ENCODE measurements at regions not wholly inside any gene's neighbourhood (a gene's known extent, or its start where the extent isn't known, plus 50 kb on each side); places are given as distances from the start of the nearest gene placed in this dataset.
"Not testable (repeated sequence)": the region's sequence is repeated elsewhere in the genome, so short reads cannot be mapped to it uniquely, and the experiment has no call there.

DNA sequence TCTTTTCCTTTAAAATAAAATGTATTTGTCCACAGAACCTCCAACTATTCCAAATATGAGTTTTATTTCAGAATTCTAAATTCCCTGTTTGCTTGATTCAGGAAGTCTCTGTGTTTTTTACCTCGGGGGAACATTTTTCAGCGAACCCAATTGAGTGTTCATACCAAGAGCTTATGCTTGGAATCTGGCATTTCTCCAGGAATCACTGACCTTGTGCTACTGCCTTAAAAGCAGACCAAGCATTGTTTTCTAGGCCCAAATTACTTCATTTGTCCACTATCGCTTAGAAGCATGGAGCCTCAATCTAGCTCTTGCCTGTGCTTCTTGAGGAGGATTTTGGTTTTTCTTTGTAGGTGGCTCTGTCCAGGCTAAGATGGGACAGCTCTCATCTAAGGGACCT lies 59.4 kb downstream of the EBLN1 start:
- DNase-seq, result no peak

DNA sequence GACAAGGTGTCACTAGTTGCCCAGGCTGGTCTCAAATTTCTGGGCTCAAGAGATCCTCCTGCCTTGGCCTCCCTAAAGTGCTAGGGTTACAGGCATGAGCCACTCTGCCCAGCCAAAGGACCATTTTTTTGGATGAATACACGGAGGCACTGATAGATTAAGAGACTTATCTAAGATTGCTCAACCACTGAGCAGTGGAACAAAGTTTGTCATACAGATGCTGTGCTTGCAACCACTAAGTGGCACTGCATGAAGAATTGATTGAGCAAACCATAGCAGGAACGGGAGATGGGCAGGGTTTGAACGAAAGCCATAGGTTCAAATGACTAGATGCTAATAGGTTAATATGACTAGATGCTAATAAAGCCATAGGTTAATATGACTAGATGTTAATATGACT lies 61.1 kb downstream of the EBLN1 start:
- DNase-seq, result no peak

DNA sequence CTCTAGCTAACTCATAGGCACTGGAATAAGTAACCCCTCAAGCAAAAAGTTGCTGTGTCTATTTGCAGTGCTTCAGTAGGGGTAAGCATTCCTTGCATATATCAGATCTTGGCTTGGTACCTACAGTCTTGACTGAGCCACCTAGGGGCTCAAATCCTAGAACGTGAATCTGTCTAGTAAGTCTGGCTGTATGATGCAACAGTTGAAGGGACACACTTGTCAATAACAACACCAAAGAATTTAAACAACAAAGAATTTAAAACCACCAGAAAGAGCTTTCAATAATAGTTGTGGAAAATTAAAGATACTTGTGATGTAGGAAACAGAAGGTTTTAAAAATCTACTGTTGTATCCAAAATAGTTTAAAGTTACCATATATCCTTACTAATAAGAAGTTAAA lies 65.4 kb downstream of the EBLN1 start:
- DNase-seq, result no peak

DNA sequence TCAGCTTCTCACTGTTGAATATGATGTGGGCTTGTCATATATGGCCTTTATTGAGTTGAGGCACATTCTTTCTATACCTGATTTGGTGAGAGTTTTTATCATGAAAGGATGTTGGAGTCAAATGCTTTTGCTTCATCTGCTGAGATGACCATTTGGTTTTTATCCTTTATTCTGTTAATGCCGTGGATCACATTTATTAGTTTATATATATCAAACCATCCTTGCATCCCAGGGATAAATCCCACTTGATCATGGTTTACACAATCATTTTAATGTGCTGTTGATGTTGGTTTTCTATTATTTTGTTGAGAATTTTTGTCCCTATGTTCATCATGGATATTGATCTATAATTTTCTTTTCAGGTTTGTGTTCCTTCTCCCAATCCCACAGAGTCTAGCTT lies 67.0 kb downstream of the EBLN1 start:
- DNase-seq, result no peak

DNA sequence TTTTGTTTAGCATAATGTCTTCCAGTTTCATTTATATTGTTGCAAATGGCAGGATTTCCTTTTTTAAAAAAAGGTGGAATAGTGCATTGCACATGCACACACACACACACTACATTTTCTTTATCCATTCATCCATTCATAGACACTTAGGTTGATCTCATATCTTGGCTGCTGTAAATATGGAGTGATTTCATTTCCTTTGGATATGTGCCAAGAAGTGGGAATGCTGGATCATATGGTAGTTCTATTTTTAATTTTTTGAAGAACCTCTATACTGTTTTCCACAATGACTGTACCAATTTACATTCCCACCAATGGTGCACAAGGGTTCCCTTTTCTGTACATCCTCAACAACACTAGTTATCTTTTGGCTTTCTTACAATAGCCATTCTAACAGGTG lies 68.9 kb downstream of the EBLN1 start:
- DNase-seq, result no peak

DNA sequence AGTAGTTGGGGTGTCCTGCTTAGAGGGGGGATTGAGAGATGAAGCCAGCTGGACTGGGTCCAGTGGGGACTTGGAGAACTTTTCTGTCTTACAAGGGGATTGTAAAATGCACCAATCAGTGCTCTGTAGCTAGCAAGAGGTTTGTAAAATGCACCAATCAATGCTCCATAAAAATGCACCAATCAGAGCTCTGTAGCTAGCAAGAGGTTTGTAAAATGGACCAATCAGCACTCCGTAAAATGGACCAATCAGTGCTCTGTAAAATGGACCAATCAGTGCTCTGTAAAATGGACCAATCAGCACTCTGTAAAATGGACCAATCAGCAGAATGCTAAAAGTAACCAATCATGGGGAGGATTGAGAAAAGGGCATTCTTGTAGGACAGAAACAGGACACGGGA lies 71.9 kb downstream of the EBLN1 start:
- DNase-seq, result not testable (repeated sequence)

DNA sequence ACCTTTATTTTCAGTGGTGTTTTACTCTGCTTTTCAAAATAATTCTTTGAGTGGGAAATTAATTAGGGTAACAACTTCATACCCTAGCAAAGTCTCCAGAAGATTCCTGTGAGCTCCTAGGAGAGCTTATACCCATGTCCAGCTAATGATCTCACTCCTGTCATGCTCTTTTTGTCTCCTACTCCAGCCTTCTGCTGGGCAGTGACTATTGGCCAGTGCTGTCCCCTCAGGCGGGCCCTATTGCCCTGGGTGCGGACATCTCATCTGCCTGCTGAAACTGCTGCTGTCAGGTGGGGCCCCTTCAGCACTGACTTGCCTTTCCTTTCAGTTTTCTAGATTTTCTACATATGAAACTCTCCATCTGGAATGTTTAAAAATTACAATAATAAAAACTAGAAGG lies 80.3 kb downstream of the EBLN1 start:
- no peak for DNase-seq

DNA sequence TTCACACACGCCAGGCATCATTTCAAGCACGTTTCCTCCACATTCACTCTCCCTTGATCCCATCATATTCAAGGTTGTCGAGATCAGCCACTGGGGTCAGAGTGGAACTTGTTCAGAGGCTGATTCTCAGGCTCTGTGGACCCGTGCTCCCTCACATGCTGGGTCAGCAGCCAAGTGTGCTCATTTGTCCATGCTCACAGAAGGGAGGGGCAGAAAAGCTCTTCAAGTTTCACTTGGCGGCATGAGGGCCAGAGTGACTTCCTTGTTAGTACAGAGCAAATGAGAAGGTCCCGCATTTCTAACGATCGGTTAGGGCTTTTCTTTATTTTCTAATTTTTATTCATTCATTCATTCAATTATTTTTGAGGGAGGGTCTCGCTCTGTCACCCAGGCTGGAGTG lies 82.2 kb downstream of the EBLN1 start:
- no peak for DNase-seq

DNA sequence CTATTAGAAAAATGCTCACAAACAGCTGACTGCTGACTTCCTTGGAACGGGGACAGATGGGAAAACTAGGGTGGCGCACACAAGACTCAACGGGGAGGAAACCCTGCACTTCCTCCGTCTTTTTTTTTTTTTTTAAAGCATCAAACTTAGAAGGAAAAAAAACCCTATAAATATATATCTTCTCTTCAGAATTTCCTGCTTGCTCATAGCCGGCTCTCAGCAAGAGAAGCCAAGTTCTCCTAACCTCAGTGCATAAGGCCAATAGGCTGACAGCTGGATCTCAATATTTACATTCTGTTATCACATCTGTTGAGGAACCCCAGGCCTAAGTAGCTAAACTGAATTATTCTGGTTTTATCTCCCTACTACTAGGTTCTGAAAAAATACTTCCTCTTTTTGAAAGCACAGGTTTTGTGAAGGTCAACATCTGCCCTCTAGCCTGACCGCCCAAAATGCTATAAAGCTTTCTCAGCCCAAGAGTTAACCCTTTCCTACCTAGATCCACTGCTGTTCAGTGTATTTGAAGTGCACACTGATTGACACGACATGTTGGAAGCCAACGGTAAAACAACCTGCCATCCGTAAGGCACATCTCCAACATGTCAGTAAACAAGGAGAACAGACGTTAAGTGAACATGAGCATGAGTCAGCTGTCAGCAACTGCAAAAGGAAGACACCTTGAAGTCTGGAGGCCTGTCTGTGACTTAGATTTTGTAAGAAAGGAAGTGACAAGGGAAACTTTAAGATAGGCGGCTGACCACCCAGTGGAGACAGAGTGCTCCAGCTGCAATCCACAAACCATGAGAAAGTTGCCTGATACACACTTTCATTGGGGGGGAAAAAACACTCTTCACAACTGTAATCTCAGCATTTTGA lies 83.8 kb downstream of the EBLN1 start:
- peak; percentile 72 to 80 for DNase-seq

DNA sequence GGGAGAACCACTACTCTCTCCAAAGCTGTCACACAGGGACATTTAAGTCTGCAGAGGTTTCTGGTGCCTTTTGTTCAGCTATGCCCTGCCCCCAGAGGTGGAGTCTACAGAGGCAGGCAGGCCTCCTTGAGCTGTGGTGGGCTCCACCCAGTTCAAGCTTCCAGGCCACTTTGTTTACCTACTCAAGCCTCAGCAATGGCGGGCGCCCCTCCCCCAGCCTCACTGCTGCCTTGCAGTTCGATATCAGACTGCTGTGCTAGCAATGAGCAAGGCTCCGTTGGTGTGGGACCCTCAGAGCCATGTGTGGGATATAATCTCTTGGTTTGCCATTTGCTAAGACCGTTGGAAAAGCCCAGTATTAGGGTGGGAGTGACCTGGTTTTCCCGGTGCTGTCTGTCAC lies 87.0 kb downstream of the EBLN1 start:
- not testable (repeated sequence) for DNase-seq

DNA sequence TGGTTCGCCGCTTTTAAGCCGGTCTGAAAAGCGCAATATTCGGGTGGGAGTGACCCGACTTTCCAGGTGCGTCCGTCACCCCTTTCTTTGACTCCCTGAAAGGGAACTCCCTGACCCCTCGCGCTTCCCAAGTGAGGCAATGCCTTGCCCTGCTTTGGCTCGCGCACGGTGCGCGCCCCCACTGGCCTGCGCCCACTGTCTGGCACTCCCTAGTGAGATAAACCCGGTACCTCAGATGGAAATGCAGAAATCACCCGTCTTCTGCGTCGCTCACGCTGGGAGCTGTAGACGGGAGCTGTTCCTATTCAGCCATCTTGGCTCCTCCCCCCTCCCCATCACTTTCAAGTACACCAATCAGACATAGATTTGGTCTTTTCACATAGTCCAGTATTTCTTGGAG lies 88.2 kb downstream of the EBLN1 start:
- not testable (repeated sequence) for DNase-seq

DNA sequence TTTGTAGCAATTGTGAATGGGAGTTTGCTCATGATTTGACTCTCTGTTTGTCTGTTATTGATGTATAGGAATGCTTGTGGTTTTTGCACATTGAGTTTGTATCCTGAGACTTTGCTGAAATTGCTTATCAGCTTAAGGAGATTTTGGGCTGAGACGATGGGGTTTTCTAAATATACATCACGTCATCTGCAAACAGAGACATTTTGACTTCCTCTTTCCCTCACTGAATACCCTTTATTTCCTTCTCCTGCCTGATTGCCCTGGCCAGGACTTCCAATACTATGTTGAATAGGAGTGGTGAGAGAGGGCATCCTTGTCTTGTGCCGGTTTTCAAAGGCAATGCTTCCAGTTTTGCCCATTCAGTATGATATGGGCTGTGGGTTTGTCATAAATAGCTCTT lies 96.6 kb downstream of the EBLN1 start:
- not testable (repeated sequence) for DNase-seq

DNA sequence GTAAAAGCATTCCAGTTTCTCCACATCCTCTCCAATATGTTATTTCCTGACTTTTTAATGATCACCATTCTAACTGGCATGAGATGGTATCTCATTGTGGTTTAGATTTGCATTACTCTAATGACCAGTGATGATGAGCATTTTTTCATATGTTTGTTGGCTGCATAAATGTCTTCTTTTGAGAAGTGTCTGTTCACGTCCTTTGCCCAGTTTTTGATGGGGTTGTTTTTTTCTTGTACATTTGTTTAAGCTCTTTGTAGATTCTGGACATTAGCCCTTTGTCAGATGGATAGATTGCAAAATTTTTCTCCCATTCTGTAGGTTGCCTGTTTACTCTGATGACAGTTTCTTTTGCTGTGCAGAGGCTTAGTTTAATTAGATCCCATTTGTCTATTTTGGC lies 97.7 kb downstream of the EBLN1 start:
- not testable (repeated sequence) for DNase-seq

DNA sequence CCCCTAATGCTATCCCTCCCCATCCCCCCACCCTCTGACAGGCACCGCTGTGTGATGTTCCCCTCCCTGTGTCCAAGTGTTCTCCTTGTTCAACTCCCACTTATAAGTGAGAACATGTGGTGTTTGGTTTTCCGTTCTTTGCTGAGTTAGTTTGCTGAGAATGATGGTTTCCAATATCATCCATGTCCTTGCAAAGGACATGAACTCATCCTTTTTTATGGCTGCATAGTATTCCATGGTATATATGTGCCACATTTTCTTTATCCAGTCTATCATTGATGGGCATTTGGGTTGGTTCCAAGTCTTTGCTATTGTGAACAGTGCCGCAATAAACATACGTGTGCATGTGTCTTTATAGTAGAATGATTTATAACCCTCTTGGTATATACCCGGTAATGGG lies 98.2 kb downstream of the EBLN1 start:
- not testable (repeated sequence) for DNase-seq

DNA sequence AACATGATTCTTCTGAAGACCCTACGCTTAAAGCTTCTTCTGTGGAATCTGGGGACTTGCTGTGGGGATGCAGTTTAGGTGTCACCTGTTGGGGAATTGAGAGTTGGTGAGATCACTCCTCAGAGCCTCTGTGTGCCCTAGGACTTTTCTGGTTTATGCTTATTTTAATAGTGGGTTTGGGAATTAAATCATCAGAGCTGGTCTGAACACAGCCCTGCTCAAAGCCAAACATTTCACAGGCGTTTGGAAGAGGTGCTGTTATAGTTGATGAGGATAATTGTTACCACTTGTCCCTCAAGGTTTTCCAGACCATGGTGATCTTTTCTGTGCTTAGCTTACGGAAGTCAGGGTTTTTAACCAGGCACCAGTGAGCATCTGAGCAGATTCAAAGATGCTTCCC lies 106.1 kb downstream of the EBLN1 start:
- no peak for DNase-seq

DNA sequence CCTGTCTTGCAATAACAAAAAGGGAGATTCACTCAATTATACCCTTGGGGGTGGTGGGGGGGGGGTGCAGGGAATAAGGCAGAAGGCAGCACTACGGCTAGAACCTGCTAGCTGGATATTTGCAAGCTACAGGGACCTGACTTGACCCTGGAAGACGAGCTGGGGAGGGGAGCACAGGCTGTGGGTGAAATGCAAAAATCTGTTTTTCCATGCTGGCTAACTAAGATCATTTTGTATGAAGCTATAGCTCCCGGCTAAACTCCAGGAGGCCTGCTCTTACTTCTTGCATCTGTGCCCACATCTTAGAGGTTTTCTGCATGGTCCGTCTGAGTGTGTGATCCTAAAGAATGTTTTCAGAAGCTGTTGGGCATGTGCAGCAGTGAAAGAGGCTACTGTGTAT lies 106.6 kb downstream of the EBLN1 start:
- DNase-seq, result no peak

DNA sequence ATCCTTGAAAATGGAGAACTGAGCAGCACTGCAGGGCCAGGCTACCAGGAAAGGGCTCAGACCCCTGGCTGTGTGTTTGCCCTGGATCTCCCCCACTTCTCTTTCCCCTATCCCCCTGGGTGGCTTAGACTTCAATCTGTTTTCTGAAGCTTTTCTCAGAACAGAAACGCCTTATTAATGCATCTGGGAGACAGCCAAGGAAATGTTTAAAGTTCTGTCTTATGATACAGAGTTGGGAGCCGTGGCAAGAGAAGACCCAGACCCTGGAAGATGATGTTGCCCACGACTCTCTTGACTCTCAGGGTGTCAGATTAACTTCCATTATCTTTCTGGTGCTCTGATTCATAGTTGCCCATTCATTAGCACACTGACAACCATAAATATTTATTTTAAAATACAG lies 107.1 kb downstream of the EBLN1 start:
- no peak for DNase-seq

DNA sequence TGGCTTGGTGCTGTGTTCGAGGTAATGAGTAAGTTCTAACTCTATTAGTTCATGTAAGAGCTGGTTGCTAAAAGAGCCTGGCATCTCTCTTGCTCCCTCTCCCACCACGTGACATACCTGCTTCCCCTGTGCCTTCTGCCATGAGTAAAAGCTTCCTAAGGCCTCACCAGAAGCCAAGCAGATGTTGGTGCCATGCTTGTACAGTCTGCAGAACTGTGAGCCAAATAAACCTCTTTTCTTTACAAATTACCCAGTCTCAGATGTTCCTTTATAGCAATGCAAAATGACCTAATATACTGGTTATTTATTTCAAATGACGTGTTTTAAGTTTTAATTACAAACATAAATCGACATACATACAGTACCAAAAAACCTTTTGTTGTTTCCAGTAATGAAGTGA lies 101.7 kb upstream of the DNAJC1 start:
- DNase-seq, result no peak

DNA sequence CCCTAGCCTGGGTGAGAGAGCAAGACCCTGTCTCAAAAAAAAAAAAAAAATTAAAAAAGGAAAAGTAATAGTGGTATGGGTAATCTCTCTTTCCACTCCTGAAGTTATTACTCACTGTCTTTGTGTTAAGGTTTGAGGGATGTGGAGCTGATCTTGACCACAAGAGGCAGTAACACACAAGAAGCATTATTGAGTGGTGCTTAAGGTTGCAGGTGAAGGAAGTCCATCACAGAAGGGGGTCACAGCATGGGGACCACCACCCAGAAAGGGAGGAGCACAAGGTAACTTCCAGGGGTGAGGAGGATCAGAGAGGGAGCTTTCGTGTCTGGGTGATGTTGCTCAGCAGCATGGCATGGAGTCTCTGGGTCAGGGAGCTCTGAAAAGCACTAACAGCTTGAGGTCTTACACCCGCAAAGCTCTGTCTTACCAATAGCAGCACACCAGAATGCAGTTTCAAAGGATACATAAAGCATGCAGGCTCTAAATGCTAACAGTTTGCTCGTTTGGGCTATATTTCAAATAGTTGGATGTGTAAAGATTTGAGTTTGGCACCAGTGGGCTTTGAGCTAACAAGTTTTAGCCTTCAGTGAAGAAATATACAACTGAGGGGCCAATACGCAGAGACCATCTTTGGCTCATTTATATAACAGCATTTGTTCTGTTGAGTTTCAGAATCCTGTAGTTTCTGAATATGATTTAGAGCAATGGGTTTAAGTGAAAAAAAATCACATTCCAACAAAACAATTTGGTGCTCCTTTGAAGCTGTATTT lies 100.4 kb upstream of the DNAJC1 start:
- DNase-seq, result no peak

DNA sequence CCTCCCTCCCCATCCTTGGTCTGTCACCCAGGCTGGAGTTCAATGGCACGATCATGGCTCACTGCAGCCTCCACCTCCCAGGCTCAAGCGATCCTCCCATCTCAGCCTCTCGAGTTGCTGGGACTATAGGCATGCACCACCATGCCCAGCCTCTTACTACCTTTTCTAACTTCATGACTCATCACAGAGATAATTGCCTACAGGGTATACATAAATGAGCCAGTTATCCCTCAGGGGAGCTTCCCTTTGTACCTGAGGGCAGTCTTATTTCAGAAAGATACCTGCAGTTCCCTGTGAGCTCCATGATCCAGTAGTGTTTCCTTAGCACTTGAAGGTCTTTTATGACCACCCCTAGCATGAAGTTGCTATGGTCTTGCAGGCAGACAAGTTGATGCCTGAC lies 94.2 kb upstream of the DNAJC1 start:
- no peak for DNase-seq

DNA sequence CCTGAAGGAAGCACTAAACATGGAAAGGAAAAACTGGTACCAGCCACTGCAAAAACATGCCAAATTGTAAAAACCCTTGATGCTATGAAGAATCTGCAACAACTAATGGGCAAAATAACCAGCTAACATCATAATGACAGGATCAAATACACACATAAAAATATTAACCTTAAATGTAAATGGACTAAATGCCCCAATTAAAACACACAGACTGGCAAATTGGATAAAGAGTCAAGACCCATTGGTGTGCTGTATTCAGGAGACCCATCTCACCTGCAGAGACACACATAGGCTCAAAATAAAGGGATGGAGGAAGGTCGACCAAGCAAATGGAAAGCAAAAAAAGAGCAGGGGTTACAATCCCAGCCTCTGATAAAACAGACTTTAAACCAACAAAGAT lies 87.7 kb upstream of the DNAJC1 start:
- DNase-seq, result not testable (repeated sequence)

DNA sequence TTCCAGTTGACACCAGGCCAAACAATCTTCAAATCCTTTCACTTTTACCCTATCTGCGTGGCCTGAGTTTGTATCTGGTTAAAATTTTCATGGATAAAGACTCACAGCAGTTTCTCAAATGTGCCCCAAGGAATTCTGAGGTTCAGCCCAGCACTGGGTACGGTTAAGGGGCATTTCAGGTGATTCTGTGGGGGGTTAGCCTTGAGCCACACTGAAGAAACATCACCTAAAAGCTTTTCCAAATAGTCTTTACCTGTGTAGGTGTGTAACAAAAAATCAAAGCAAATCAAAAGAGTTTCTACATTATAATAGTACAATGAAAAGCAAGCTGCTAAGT lies 83.8 kb upstream of the DNAJC1 start:
- DNase-seq, result no peak

DNA sequence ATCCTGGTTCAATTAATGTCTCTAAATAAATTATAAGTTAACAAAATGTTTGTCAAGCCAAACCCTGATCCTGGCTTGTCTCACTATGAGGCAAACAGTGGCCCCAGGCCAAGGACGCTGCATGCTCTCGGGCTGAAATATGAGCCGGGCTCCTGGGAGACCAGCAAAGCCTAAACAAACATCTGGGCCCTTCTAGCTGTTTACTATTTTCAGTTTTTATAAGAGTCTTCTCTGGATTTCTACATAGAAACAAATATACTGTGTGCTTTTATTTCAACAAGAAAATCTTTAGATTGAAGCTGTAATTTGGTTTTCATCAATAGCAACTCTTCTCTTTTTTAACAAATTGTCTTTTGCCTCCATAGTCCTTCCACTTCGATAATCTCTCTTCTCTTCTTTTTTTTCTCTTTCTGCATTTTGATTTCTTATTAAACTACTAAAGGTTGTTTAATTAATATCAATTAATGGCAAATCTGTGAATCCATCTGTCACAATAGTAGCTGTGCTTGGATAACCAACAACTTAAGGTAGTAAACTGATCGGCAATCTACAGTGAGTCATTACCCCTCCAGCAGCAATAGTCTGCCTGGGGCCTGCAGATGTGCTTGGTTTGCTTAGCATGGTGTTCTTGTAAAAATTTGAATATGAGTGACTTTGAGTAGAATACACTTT lies 83.3 kb upstream of the DNAJC1 start:
- peak; percentile 88 to 92 for DNase-seq

Data from right lung (tissue), 2 donors.